Thyroid gland (tissue), 4 donors: ENCODE measurements at regions not wholly inside any gene's neighbourhood (a gene's known extent, or its start where the extent isn't known, plus 50 kb on each side); places are given as distances from the start of the nearest gene placed in this dataset.

ENCODE experiments used
- DNase-seq, 2 donors: peaks; one replicate each; pipeline ENCODE4 v3.0.0-alpha.2; 2019
- H3K27ac ChIP-seq, 3 donors: fragments of 200-600 bp; sonication (generic); 1 replicate in 2 of 3; 2 replicates in 1 of 3; pipeline ENCODE4 v1.5.1; 2016 to 2019; ENCODE audit warnings: mild to moderate bottlenecking in 1 of 3, moderate library complexity in 1 of 3
- H3K27me3 ChIP-seq: fragments of 200-600 bp; sonication (generic); one replicate; pipeline ENCODE4 v1.5.1; 2019
- H3K36me3 ChIP-seq, 2 donors: fragments of 200-600 bp; sonication (generic); one replicate each; pipeline ENCODE4 v1.5.1; 2016 to 2019
- H3K4me1 ChIP-seq, 2 donors: fragments of 200-600 bp; sonication (generic); one replicate each; pipeline ENCODE4 v1.5.1; 2017 to 2019
- H3K4me3 ChIP-seq, 3 donors: fragments of 200-600 bp; sonication (generic); replicated peaks in 1 of 3; 1 replicate in 2 of 3; 2 replicates in 1 of 3; pipeline ENCODE4 v1.5.1; 2016; ENCODE audit warnings: mild to moderate bottlenecking in 1 of 3
- H3K9me3 ChIP-seq: fragments of 200-600 bp; sonication (generic); one replicate; pipeline ENCODE4 v1.5.1; 2017
- CTCF ChIP-seq, 6 experiments: fragments of 200-600 bp in 3 of 6; fragments of 450-650 bp in 3 of 6; sonication (generic) in 3 of 6; IDR thresholded peaks; one replicate each; pipeline ENCODE4 v1.5.1; 2016 to 2019; ENCODE audit warnings: antibody characterized with exemption in 6 of 6, mild to moderate bottlenecking in 2 of 6, inconsistent platforms in 1 of 6, moderate library complexity in 1 of 6
- POLR2A ChIP-seq, 2 donors: fragments of 450-650 bp; IDR thresholded peaks; one replicate each; pipeline ENCODE4 v1.6.1; 2017; ENCODE audit warnings: antibody characterized with exemption in 2 of 2, mild to moderate bottlenecking in 2 of 2, moderate library complexity in 1 of 2
- WGBS, 2 donors: methylation state at CpG; one replicate each; pipeline ENCODE4 v1.1.5; 2017; 5-methylcytosine and 5-hydroxymethylcytosine counted together
- intact Hi-C: fragments of 100-400 bp; cut with DNase I; formaldehyde crosslinking; loops from one replicate; pipeline ENCODE4 v1.15.1; 2023

GRCh38 chr1:82214606-82215005 lies 413.9 kb downstream of the ADGRL2 start:
- Histone ChIP-seq H3K9me3 (no peaks in the 10 kb centered on the region), H3K4me3 (no peak overlapping the region), H3K36me3 (no peaks in the 10 kb centered on the region), H3K27ac (no peak overlapping the region), H3K27me3 (no peaks in the 10 kb centered on the region), H3K4me1 (no peaks in the 10 kb centered on the region)
- TF ChIP-seq POLR2A (IDR thresholded peaks at IDR 0.05) (no peak), CTCF (IDR thresholded peaks at IDR 0.05) (no peak)
- DNase-seq = no peak
- intact Hi-C loops = no loop called here

- no peaks in the 10 kb centered on the region for H3K4me1 ChIP-seq
- H3K27me3 ChIP-seq = no peaks in the 10 kb centered on the region
- no peak overlapping the region for H3K4me3 ChIP-seq
- H3K36me3 ChIP-seq = no peaks in the 10 kb centered on the region
- intact Hi-C loops = no loop called here
- H3K27ac ChIP-seq = no peak overlapping the region
- no peaks in the 10 kb centered on the region for H3K9me3 ChIP-seq
- no peak for DNase-seq
- WGBS, 2 donors = 78 to 85% methylated on average over 3 of the region's 3 CpGs
- TF ChIP-seq POLR2A (IDR thresholded peaks at IDR 0.05) = no peak
- TF ChIP-seq CTCF (IDR thresholded peaks at IDR 0.05) = no peak
Measured at GRCh38 chr1:82197606-82198005, 396.9 kb downstream of the ADGRL2 start.

- TF ChIP-seq POLR2A (IDR thresholded peaks at IDR 0.05) (no peak), CTCF (IDR thresholded peaks at IDR 0.05) (no peak)
- WGBS, 2 donors = 94 to 99% methylated on average over 3 of the region's 3 CpGs
Measured at GRCh38 chr1:82195245-82195644, 394.5 kb downstream of the ADGRL2 start.

GRCh38 chr1:82185084-82185483 lies 384.4 kb downstream of the ADGRL2 start:
- no peak overlapping the region for H3K27ac ChIP-seq
- 47% methylated on average over 3 of the region's 3 CpGs for WGBS, 2 donors

More at GRCh38 chr1:82195245-82195644, 394.5 kb downstream of the ADGRL2 start:
- DNase-seq = no peak
- no peaks in the 10 kb centered on the region for H3K9me3 ChIP-seq
- H3K27ac ChIP-seq = no peak overlapping the region
- no peaks in the 10 kb centered on the region for H3K36me3 ChIP-seq
- H3K4me1 ChIP-seq = no peaks in the 10 kb centered on the region
- H3K27me3 ChIP-seq = no peaks in the 10 kb centered on the region
- intact Hi-C loops = no loop called here
- no peak overlapping the region for H3K4me3 ChIP-seq

GRCh38 chr1:82181846-82182245 lies 381.1 kb downstream of the ADGRL2 start:
- Histone ChIP-seq H3K27me3 (no peaks in the 10 kb centered on the region), H3K27ac (no peak overlapping the region), H3K4me3 (no peak overlapping the region), H3K9me3 (no peaks in the 10 kb centered on the region), H3K36me3 (no peaks in the 10 kb centered on the region), H3K4me1 (no peaks in the 10 kb centered on the region)
- TF ChIP-seq POLR2A (IDR thresholded peaks at IDR 0.05) (no peak), CTCF (IDR thresholded peaks at IDR 0.05) (no peak)
- intact Hi-C loops = no loop called here
- DNase-seq = no peak
- WGBS, 2 donors = 98 to 100% methylated on average over 1 of the region's 1 CpG

More at GRCh38 chr1:82185084-82185483, 384.4 kb downstream of the ADGRL2 start:
- Histone ChIP-seq H3K36me3 (no peaks in the 10 kb centered on the region), H3K9me3 (no peaks in the 10 kb centered on the region), H3K4me1 (no peaks in the 10 kb centered on the region), H3K4me3 (no peak overlapping the region), H3K27me3 (no peaks in the 10 kb centered on the region)
- TF ChIP-seq CTCF (IDR thresholded peaks at IDR 0.05) (no peak), POLR2A (IDR thresholded peaks at IDR 0.05) (no peak)
- DNase-seq = no peak
- intact Hi-C loops = no loop called here
